ENCODE measurements at regions not wholly inside any gene's neighbourhood (a gene's known extent, or its start where the extent isn't known, plus 50 kb on each side); places are given as distances from the start of the nearest gene placed in this dataset.

DNA sequence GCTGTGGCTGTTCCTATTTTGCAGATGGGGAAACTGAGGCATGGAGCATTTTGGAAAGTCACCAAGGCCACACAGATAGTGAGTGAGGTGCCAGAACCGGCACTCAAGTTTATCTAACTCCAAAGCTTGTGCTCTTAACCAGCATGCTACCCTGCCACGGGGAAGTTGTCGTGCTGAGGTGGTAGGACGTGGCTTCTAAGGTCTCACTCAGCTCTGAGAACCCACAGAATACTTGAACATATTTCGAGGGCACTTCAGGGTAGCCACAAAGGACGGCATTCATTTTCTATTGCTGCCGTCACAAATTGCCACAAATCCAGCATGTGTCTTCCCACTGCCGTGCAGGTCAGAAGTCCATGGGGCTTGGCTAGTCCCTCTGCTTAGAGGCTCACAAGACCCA is 116.7 kb downstream of the OLFM1 start:
- Histone ChIP-seq H3K9me3 (no peaks in the 10 kb centered on the region), H3K4me3 (no peak overlapping the region), H3K4me1 (no peaks in the 10 kb centered on the region), H3K27ac (no peak overlapping the region), H3K27me3 (no peaks in the 10 kb centered on the region), H3K36me3 (no peaks in the 10 kb centered on the region)
- TF ChIP-seq, protein P1, sequence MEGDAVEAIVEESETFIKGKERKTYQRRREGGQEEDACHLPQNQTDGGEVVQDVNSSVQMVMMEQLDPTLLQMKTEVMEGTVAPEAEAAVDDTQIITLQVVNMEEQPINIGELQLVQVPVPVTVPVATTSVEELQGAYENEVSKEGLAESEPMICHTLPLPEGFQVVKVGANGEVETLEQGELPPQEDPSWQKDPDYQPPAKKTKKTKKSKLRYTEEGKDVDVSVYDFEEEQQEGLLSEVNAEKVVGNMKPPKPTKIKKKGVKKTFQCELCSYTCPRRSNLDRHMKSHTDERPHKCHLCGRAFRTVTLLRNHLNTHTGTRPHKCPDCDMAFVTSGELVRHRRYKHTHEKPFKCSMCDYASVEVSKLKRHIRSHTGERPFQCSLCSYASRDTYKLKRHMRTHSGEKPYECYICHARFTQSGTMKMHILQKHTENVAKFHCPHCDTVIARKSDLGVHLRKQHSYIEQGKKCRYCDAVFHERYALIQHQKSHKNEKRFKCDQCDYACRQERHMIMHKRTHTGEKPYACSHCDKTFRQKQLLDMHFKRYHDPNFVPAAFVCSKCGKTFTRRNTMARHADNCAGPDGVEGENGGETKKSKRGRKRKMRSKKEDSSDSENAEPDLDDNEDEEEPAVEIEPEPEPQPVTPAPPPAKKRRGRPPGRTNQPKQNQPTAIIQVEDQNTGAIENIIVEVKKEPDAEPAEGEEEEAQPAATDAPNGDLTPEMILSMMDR (IDR thresholded peaks at IDR 0.05), result no peak
- no peak for TF ChIP-seq POLR2AphosphoS5 (IDR thresholded peaks at IDR 0.05; ENCODE audit: insufficient read depth in 1 of 2, low read depth in 1 of 2)
- TF ChIP-seq POLR2A (IDR thresholded peaks at IDR 0.05), result no peak
- DNase-seq (ENCODE audit: extremely low spot score in 2 of 2), result no peak
- intact Hi-C loops (cut with DNase I), result no loop called here

GRCh38 chr9:135209136-135209535 is 121.7 kb downstream of the OLFM1 start:
- Histone ChIP-seq H3K27ac (no peak overlapping the region), H3K27me3 (no peaks in the 10 kb centered on the region), H3K4me1 (no peaks in the 10 kb centered on the region), H3K36me3 (no peaks in the 10 kb centered on the region), H3K9me3 (no peaks in the 10 kb centered on the region), H3K4me3 (no peak overlapping the region)
- intact Hi-C loops (cut with DNase I), result no loop called here
- TF ChIP-seq POLR2A (IDR thresholded peaks at IDR 0.05) (no peak), POLR2AphosphoS5 (IDR thresholded peaks at IDR 0.05; ENCODE audit: insufficient read depth in 1 of 2, low read depth in 1 of 2) (no peak)
- TF ChIP-seq, protein P1 (IDR thresholded peaks at IDR 0.05), result no peak
- DNase-seq (ENCODE audit: extremely low spot score in 2 of 2), result no peak

DNA sequence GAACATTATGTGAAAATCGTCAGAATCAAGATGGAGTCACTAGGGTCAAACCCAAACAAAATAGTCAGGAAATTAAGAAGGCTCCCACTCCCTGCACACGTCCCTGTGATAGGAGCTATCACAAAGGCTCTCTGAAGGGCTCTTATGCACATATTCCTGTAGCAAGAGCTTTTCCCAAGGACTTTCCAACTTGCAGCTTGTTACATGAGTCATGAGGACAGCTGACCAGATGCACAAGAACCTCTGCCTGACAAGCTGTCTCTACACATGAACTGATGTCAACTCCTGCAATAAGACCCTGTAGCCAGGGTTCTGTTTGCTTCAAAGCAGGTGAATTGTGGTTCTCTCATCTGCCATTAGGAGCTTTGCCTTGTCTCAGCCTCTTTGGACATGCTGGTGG is 122.4 kb downstream of the OLFM1 start:
- Histone ChIP-seq H3K27me3 (no peaks in the 10 kb centered on the region), H3K4me3 (no peak overlapping the region), H3K36me3 (no peaks in the 10 kb centered on the region), H3K27ac (no peak overlapping the region), H3K4me1 (no peaks in the 10 kb centered on the region), H3K9me3 (no peaks in the 10 kb centered on the region)
- no peak for DNase-seq (ENCODE audit: extremely low spot score in 2 of 2)
- TF ChIP-seq POLR2A (IDR thresholded peaks at IDR 0.05), result no peak
- intact Hi-C loops (cut with DNase I), result no loop called here

DNA sequence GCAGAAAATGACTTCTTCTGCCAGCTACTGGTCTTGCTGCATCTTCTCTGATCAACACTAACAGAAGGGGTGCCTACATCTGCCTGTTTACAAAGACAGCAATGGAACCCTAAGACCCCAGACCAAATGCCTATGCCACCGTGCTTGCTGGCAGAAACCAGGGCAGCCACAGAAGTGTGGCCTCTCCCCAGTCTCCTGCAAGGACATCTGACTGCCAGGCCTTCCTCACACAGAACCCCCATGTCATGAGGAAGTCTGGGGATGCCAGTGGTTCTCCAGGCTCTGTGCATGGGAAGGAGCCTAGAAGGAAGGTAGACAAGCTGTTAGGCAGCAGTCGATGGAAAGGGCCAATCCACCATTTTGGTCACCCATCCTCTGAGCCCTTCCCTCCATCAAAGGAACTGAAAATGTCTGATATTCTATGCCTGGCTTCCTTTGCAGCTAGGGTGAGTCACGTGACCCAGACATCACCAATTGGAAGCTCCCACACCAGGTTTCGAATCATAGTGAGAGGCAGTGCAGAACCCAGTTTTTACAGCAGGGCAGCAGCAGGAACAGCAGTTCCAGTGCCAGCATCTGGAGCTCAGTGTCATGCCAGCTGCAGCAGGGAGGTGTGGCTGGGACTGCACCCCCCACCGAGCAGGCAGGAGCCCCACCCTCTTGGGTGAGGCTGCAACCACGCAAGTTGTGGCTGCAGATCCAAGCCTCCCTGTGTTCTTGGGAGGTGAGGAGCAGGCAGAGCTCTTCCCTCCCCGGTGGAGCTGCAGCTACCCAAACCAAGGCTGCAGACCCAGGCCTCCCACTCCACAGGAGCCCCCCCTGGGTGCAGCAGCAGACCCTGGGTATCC is 123.4 kb downstream of the OLFM1 start:
- H3K27ac ChIP-seq, result no peak overlapping the region
- TF ChIP-seq POLR2A (IDR thresholded peaks at IDR 0.05), result no peak
- no peak for TF ChIP-seq POLR2AphosphoS5 (IDR thresholded peaks at IDR 0.05; ENCODE audit: insufficient read depth in 1 of 2, low read depth in 1 of 2)
- TF ChIP-seq, protein P1 (IDR thresholded peaks at IDR 0.05), result no peak
- H3K4me3 ChIP-seq, result no peak overlapping the region
- intact Hi-C loops (cut with DNase I), result no loop called here
- no peak for DNase-seq (ENCODE audit: extremely low spot score in 2 of 2)
- no peaks in the 10 kb centered on the region for H3K27me3 ChIP-seq
- H3K4me1 ChIP-seq, result peaks cover 9% of the 10 kb centered on the region
- no peaks in the 10 kb centered on the region for H3K36me3 ChIP-seq
- H3K9me3 ChIP-seq, result no peaks in the 10 kb centered on the region

DNA sequence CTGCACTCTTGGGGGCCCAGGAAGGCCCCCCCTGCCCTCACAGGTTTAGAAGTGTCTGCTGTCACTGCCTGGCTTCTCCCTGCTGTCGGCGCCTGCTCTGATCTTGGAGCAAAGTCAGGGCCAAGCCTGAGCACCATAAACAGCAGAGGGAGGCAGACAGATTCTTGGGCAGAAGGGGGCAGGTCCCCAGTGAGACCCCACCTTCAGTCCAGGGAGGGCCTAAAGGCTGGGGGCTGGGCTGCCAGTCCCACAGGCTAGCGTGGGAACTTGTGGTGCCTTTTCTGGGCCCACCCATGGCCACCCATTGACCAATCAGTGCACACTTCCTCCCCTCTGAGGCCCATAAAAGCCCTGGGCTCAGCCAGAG is 124.0 kb downstream of the OLFM1 start:
- Histone ChIP-seq H3K27me3 (no peaks in the 10 kb centered on the region), H3K27ac (no peak overlapping the region)

More for the DNA sequence above, 124.0 kb downstream of the OLFM1 start:
- intact Hi-C loops (cut with DNase I), result no loop called here
- no peaks in the 10 kb centered on the region for H3K36me3 ChIP-seq
- no peaks in the 10 kb centered on the region for H3K9me3 ChIP-seq
- peaks cover 14% of the 10 kb centered on the region for H3K4me1 ChIP-seq
- no peak overlapping the region for H3K4me3 ChIP-seq
- DNase-seq (ENCODE audit: extremely low spot score in 2 of 2), result no peak
- TF ChIP-seq POLR2AphosphoS5 (IDR thresholded peaks at IDR 0.05; ENCODE audit: insufficient read depth in 1 of 2, low read depth in 1 of 2), result no peak
- no peak for TF ChIP-seq POLR2A (IDR thresholded peaks at IDR 0.05)
- TF ChIP-seq, protein P1 (IDR thresholded peaks at IDR 0.05), result no peak

All from vagina (tissue), 2 donors.